Activated naive CD4-positive, alpha-beta T cell treated with anti-CD3 and anti-CD28 coated beads, Interleukin-2, amount 50 U/mL, for 16 hours (primary cell): ENCODE measurements at regions not wholly inside any gene's neighbourhood (a gene's known extent, or its start where the extent isn't known, plus 50 kb on each side); places are given as distances from the start of the nearest gene placed in this dataset.

ENCODE experiments used
- DNase-seq: peaks from one replicate; pipeline ENCODE4 v3.0.0-alpha.2; 2020

GRCh38 chr3:181050738-181051137, 61.2 kb upstream of the DNAJC19 start:
- DNase-seq: no peak

- no peak for DNase-seq
Observed at GRCh38 chr3:181040030-181040429, 50.5 kb upstream of the DNAJC19 start.
